IMR-90 (cell line): ENCODE measurements at regions not wholly inside any gene's neighbourhood (a gene's known extent, or its start where the extent isn't known, plus 50 kb on each side); places are given as distances from the start of the nearest gene placed in this dataset.

Experiments
- ATAC-seq: fragments of 200-7000 bp; cut with Tn5 transposase; 2 replicates; pipeline ENCODE4 v1.9.1; 2020; ENCODE audit warnings: low read depth, mild to moderate bottlenecking, moderate library complexity
- BruUV-seq: library from RNA; stranded (reverse); fragments of 400-500 nt; replicated peaks from 2 replicates; lab custom pipeline; 2021; lab: Mats Ljungman, UMichigan
- CTCF ChIA-PET: fragments of 300-600 bp; formaldehyde crosslinking; extraction: SDS; loops from one replicate; lab custom pipeline; 2021; ENCODE audit warnings: antibody characterized with exemption; lab: Yijun Ruan, JAX
- POLR2A ChIA-PET: fragments of 300-600 bp; sonication (Branson Sonifier 250); formaldehyde crosslinking; loops from one replicate; lab custom pipeline; 2022; ENCODE audit warnings: antibody characterized with exemption; ENCODE audit not compliant: unreplicated experiment; lab: Charles Lee
- DNase-seq: peaks from one replicate; pipeline ENCODE4 v3.0.0; 2013
- H2AFZ ChIP-seq: replicated peaks from 2 replicates; pipeline ENCODE3; 2013; ENCODE audit warnings: low read length, mild to moderate bottlenecking; ENCODE audit not compliant: poor library complexity
- H2AK5ac ChIP-seq: 2 replicates; pipeline ENCODE4 v1.6.1; 2013; ENCODE audit warnings: low read depth, low read length, inconsistent platforms
- H2AK9ac ChIP-seq: replicated peaks from 2 replicates; pipeline ENCODE3; 2013; ENCODE audit warnings: mild to moderate bottlenecking, low read depth, low read length, moderate library complexity; ENCODE audit not compliant: poor library complexity
- H2BK120ac ChIP-seq: 2 replicates; pipeline ENCODE4 v1.6.1; 2013; ENCODE audit warnings: low read depth, low read length, inconsistent platforms
- H2BK15ac ChIP-seq: 3 replicates; pipeline ENCODE4 v1.6.1; 2013; ENCODE audit warnings: low read depth, low read length, inconsistent platforms
- H2BK20ac ChIP-seq: 2 replicates; pipeline ENCODE4 v1.6.1; 2013; ENCODE audit warnings: low read depth, mild to moderate bottlenecking, inconsistent platforms, low read length, moderate library complexity
- H2BK5ac ChIP-seq: 2 replicates; pipeline ENCODE4 v1.6.1; 2013; ENCODE audit warnings: mild to moderate bottlenecking, low read depth, low read length, inconsistent platforms; ENCODE audit not compliant: poor library complexity, severe bottlenecking
- H3K14ac ChIP-seq: replicated peaks from 2 replicates; pipeline ENCODE4 v1.6.1; 2013; ENCODE audit warnings: low read depth, low read length, inconsistent platforms
- H3K18ac ChIP-seq: 2 replicates; pipeline ENCODE4 v1.6.1; 2013; ENCODE audit warnings: low read depth, low read length, control low read depth
- H3K23ac ChIP-seq: 2 replicates; pipeline ENCODE4 v1.6.1; 2013; ENCODE audit warnings: low read depth, low read length, inconsistent platforms
- H3K27ac ChIP-seq: 2 replicates; pipeline ENCODE4 v1.5.1; 2013; ENCODE audit warnings: mild to moderate bottlenecking, control low read depth, low read length; ENCODE audit not compliant: insufficient read depth
- H3K27me3 ChIP-seq: 2 replicates; pipeline ENCODE4 v1.6.1; 2013; ENCODE audit warnings: low read length; ENCODE audit not compliant: control insufficient read depth, insufficient read depth
- H3K36me3 ChIP-seq: 2 replicates; pipeline ENCODE4 v1.6.1; 2013; ENCODE audit warnings: low read length, mixed read lengths; ENCODE audit not compliant: control insufficient read depth, insufficient read depth
- H3K4ac ChIP-seq: 2 replicates; pipeline ENCODE4 v1.6.1; 2013; ENCODE audit warnings: low read depth, low read length, inconsistent platforms
- H3K4me1 ChIP-seq: 2 replicates; pipeline ENCODE4 v1.6.1; 2013; ENCODE audit warnings: low read length, mixed read lengths; ENCODE audit not compliant: control insufficient read depth, insufficient read depth
- H3K4me2 ChIP-seq: 2 replicates; pipeline ENCODE4 v1.6.1; 2013; ENCODE audit warnings: low read depth, mild to moderate bottlenecking, control low read depth, low read length, moderate library complexity
- H3K4me3 ChIP-seq: 2 replicates; pipeline ENCODE4 v1.5.1; 2013; ENCODE audit warnings: low read depth, mild to moderate bottlenecking, control low read depth, low read length, moderate library complexity; ENCODE audit not compliant: insufficient read depth
- H3K56ac ChIP-seq: 2 replicates; pipeline ENCODE4 v1.6.1; 2013; ENCODE audit warnings: low read length, inconsistent platforms; ENCODE audit not compliant: insufficient read depth; ENCODE audit errors: extremely low read depth
- H3K79me1 ChIP-seq, 2 experiments: 2 replicates each; pipeline ENCODE4 v1.6.1; 2013; ENCODE audit warnings: low read length in 2 of 2, inconsistent platforms in 1 of 2, low read depth in 1 of 2
- H3K9ac ChIP-seq: 2 replicates; pipeline ENCODE4 v1.6.1; 2013; ENCODE audit warnings: low read depth, low read length, control low read depth
- H3K9me1 ChIP-seq: 2 replicates; pipeline ENCODE4 v1.6.1; 2013; ENCODE audit warnings: low read length, inconsistent platforms; ENCODE audit not compliant: insufficient read depth
- H3K9me3 ChIP-seq: 2 replicates; pipeline ENCODE4 v1.6.1; 2013; ENCODE audit warnings: low read length; ENCODE audit not compliant: control insufficient read depth, insufficient read depth
- H4K20me1 ChIP-seq: 2 replicates; pipeline ENCODE4 v1.6.1; 2013; ENCODE audit warnings: low read length, inconsistent platforms; ENCODE audit not compliant: insufficient read depth
- H4K5ac ChIP-seq: 2 replicates; pipeline ENCODE4 v1.6.1; 2013; ENCODE audit warnings: mild to moderate bottlenecking, low read depth, low read length, control low read depth
- H4K8ac ChIP-seq, 2 experiments: 2 replicates each; pipeline ENCODE4 v1.6.1; 2013; ENCODE audit warnings: low read depth in 2 of 2, low read length in 2 of 2, control low read depth in 1 of 2, inconsistent platforms in 1 of 2
- H4K91ac ChIP-seq: 2 replicates; pipeline ENCODE4 v1.6.1; 2013; ENCODE audit warnings: low read depth, low read length, inconsistent platforms; ENCODE audit not compliant: insufficient read depth
- FOS ChIP-seq: fragments of 150-350 bp; IDR thresholded peaks from 2 replicates; pipeline ENCODE4 v1.6.1; 2016; ENCODE audit warnings: low read depth, low read length
- MAFK ChIP-seq: IDR thresholded peaks from 2 replicates; pipeline ENCODE4 v1.6.1; 2012; ENCODE audit warnings: low read depth, low read length, improper control_type of control experiment
- NFE2L2 ChIP-seq: fragments of 150-350 bp; IDR thresholded peaks from 2 replicates; pipeline ENCODE4 v1.6.1; 2016; ENCODE audit warnings: low read depth, mild to moderate bottlenecking, low read length
- RCOR1 ChIP-seq: IDR thresholded peaks from 2 replicates; pipeline ENCODE4 v1.6.1; 2012; ENCODE audit warnings: mild to moderate bottlenecking, low read length, improper control_type of control experiment; ENCODE audit not compliant: insufficient replicate concordance
- SMC3 ChIP-seq: fragments of 150-350 bp; IDR thresholded peaks from 2 replicates; pipeline ENCODE4 v1.6.1; 2016; ENCODE audit warnings: low read depth, mild to moderate bottlenecking, antibody characterized with exemption, low read length, moderate library complexity
- dilution Hi-C: fragments of 300-500 bp; cut with HindIII; formaldehyde crosslinking; loops from one replicate; pipeline ENCODE4 v1.14.3; 2018; ENCODE audit warnings: low sequenced_read_pairs; ENCODE audit not compliant: unreplicated experiment
- in situ Hi-C: fragments of 300-500 bp; cut with MboI; formaldehyde crosslinking; loops from 3 replicates; pipeline ENCODE4 v1.14.3; 2019; ENCODE audit warnings: low sequenced_read_pairs, inconsistent platforms, mixed read lengths
- intact Hi-C: fragments of 100-400 bp; cut with micrococcal nuclease; formaldehyde crosslinking; loops from 2 replicates; pipeline ENCODE4 v1.10.0; 2022

GRCh38 chr6:100096936-100097335 lies 102.9 kb upstream of the MCHR2 start:
- Histone ChIP-seq H3K56ac (no peak overlapping the region), H3K4me1 (no peaks in the 10 kb centered on the region; the same call in 1 of the 2 replicates), H2BK20ac (no peak overlapping the region), H2BK15ac (no peak overlapping the region), H2BK5ac (no peak overlapping the region), H4K8ac (no peak overlapping the region), H2AK9ac (no peak overlapping the region), H4K91ac (no peak overlapping the region), H3K14ac (no peak overlapping the region), H2AFZ (no peak overlapping the region), H3K4me3 (no peak overlapping the region), H3K4ac (no peak overlapping the region), H3K9me1 (no peaks in the 10 kb centered on the region), H4K20me1 (no peaks in the 10 kb centered on the region), H2BK120ac (no peak overlapping the region), H3K23ac (no peak overlapping the region), H3K36me3 (no peaks in the 10 kb centered on the region), H3K18ac (no peak overlapping the region), H3K27ac (no peak overlapping the region), H3K79me1 (no peaks in the 10 kb centered on the region), H3K4me2 (no peak overlapping the region), H2AK5ac (no peak overlapping the region), H3K9me3 (no peaks in the 10 kb centered on the region), H4K5ac (no peak overlapping the region), H3K27me3 (peaks cover 5% of the 10 kb centered on the region), H3K9ac (no peak overlapping the region)
- in situ Hi-C loops (loop anchor here (5.0 kb wide), 1 partner anchor 230 kb away; no protein-coding TSS in a partner anchor), intact Hi-C loops (no loop called here), dilution Hi-C loops (no loop called here)
- TF ChIP-seq SMC3 (no peak), RCOR1 (no peak), FOS (no peak), NFE2L2 (no peak), MAFK (no peak)
- CTCF ChIA-PET, result interaction anchor here (0.7 to 6.6 kb wide), 4 partner anchors 9 to 230 kb away, joined by 3 to 51 read pairs (median 4); no protein-coding TSS in a partner anchor
- no peak for ATAC-seq
- no peak for DNase-seq
- BruUV-seq, result no TSS peak
- POLR2A ChIA-PET, result no interaction called here
